Muscle layer of colon (tissue), 2 donors: ENCODE measurements at regions not wholly inside any gene's neighbourhood (a gene's known extent, or its start where the extent isn't known, plus 50 kb on each side); places are given as distances from the start of the nearest gene placed in this dataset.

Source experiments
- H3K27ac ChIP-seq: one replicate; pipeline ENCODE4 v1.7.0; 2013; ENCODE audit warnings: low read depth, mild to moderate bottlenecking, low read length, moderate library complexity
- H3K27me3 ChIP-seq, 2 donors: one replicate each; pipeline ENCODE4 v1.7.0; 2013; ENCODE audit warnings: low read length in 2 of 2, mild to moderate bottlenecking in 2 of 2; ENCODE audit not compliant: insufficient read depth in 2 of 2, control insufficient read depth in 1 of 2
- H3K36me3 ChIP-seq: one replicate; pipeline ENCODE4 v1.7.0; 2013; ENCODE audit warnings: mild to moderate bottlenecking, low read length; ENCODE audit not compliant: insufficient read depth
- H3K4me1 ChIP-seq: one replicate; pipeline ENCODE4 v1.7.0; 2013; ENCODE audit warnings: mild to moderate bottlenecking, low read length; ENCODE audit not compliant: insufficient read depth
- H3K4me3 ChIP-seq, 2 donors: one replicate each; pipeline ENCODE4 v1.7.0; 2013; ENCODE audit warnings: low read length in 2 of 2, low read depth in 1 of 2, mild to moderate bottlenecking in 1 of 2, moderate library complexity in 1 of 2
- H3K9ac ChIP-seq: one replicate; pipeline ENCODE4 v1.7.0; 2013; ENCODE audit warnings: low read length
- H3K9me3 ChIP-seq: one replicate; pipeline ENCODE4 v1.7.0; 2013; ENCODE audit warnings: mild to moderate bottlenecking, low read length
- donor health status: abdominal sarcoma.
- donor health status: Adenocarcinoma of cecum.

DNA sequence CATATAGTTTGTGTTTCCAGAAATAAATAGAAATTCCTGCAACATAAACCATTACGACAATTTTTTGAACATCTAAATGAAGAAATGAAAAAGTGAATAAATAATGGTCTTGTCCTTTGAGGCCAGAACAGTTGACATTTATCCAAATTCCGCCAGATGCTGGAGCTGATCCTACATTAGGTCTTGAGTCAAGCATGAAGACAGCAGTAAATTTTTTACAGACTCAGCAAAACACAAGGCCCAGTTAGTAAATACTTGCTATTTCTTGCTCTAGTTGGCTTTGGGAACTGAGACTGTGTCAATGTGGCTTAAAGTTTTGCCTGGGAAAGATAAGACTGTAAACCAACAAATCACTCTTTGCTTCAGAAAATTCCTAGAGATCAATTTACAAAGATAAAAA lies 540.1 kb upstream of the RGS18 start:
- Histone ChIP-seq H3K9me3 (no peaks in the 10 kb centered on the region), H3K4me1 (no peaks in the 10 kb centered on the region), H3K9ac (no peak overlapping the region), H3K27ac (no peak overlapping the region), H3K4me3 (no peak overlapping the region), H3K27me3 (no peaks in the 10 kb centered on the region), H3K36me3 (no peaks in the 10 kb centered on the region)

DNA sequence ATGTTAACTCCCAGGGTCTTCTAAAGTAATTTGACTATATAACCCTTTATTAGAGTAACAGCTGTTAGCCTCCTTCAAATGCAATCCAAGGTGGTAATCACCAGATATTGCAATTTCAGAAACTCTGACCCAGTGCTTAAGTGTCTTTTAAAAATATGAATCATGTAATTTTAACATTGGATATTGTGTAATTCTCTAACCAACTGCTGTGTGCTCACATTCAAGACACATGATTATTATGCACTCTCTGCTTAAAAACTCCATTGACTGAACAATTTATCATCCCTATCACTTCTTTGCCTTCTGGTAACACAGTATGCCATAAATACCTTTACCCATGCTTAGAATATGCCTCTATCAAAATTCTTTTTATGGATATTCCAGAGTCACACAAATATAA lies 537.4 kb upstream of the RGS18 start:
- H3K27ac ChIP-seq, result no peak overlapping the region

DNA sequence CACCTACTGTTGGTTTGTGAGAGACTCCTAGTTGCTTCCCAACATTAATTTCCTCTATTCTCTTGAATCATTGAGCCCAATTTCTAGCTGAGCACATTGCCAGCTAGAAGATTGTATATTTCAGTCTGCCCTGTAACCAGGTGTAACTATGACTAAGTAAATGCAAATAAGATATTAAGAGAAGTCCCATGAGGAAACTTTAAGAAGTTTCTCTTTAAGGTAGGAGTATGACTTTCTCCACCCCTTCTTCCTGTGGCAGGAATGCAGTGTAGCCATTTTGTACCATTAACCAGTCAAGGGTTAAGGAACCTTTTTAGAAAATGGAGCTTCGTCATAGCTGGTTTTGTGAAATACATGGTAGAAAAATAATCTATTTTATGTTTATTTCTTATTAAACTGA lies 534.2 kb upstream of the RGS18 start:
- no peak overlapping the region for H3K4me3 ChIP-seq
- H3K9ac ChIP-seq, result no peak overlapping the region
- no peaks in the 10 kb centered on the region for H3K27me3 ChIP-seq

More for the DNA sequence above, 537.4 kb upstream of the RGS18 start:
- no peak overlapping the region for H3K9ac ChIP-seq
- no peaks in the 10 kb centered on the region for H3K9me3 ChIP-seq
- no peak overlapping the region for H3K4me3 ChIP-seq
- H3K27me3 ChIP-seq, result no peaks in the 10 kb centered on the region
- no peaks in the 10 kb centered on the region for H3K36me3 ChIP-seq
- H3K4me1 ChIP-seq, result no peaks in the 10 kb centered on the region

DNA sequence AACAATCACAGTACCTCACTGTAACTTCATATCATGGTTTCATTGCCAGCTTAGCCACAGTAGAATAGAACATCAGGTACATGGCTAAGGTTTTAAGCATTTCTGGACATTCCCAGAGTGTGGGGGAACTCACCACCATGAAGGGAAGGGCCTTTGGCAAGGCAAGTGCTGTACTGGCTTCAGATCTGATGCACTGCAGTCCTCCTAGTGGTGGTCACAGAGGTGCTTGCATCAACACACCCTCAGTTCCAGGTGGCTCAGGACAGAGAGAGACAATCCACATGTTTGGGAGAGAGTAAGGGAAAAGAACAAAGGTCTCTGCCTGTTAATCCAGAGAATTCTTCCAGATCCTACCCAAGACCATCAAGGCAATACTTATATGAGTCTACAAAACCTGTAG lies 528.4 kb upstream of the RGS18 start:
- no peak overlapping the region for H3K9ac ChIP-seq
- no peaks in the 10 kb centered on the region for H3K4me1 ChIP-seq
- H3K4me3 ChIP-seq, result no peak overlapping the region
- no peaks in the 10 kb centered on the region for H3K9me3 ChIP-seq
- H3K27me3 ChIP-seq, result no peaks in the 10 kb centered on the region
- no peaks in the 10 kb centered on the region for H3K36me3 ChIP-seq
- H3K27ac ChIP-seq, result no peak overlapping the region

More for the DNA sequence above, 534.2 kb upstream of the RGS18 start:
- Histone ChIP-seq H3K27ac (no peak overlapping the region), H3K36me3 (no peaks in the 10 kb centered on the region), H3K9me3 (no peaks in the 10 kb centered on the region), H3K4me1 (no peaks in the 10 kb centered on the region)

DNA sequence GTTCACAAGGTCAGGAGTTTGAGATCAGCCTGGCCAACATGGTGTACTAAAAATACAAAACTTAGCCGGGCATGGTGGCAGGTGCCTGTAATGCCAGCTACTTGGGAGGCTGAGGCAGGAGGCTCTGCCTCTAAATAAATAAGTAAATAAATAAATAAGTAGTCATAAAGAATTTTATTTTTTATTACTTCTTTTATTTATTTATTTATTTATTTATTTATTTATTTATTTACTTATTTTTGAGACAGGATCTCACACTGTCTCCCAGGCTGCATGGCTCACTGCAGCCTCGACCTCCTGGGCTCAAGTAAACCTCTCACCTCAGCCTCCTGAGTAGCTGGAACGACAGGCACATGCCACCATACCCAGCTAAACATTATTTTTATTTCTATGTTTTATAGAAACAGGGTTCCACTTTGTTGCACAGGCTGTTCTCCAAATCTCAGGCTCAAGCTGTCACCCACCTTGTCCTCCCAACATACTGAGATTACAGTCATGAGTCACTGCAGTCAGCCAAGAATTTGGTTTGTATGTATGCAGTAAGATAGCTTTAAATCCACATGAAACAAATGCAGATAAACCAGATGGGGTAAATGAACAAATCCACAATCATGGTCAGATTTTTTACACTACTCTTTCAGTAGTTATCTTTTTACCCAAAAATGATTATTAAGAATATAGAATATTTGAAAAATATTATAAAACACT lies 523.3 kb upstream of the RGS18 start:
- no peak overlapping the region for H3K4me3 ChIP-seq
- no peak overlapping the region for H3K9ac ChIP-seq

DNA sequence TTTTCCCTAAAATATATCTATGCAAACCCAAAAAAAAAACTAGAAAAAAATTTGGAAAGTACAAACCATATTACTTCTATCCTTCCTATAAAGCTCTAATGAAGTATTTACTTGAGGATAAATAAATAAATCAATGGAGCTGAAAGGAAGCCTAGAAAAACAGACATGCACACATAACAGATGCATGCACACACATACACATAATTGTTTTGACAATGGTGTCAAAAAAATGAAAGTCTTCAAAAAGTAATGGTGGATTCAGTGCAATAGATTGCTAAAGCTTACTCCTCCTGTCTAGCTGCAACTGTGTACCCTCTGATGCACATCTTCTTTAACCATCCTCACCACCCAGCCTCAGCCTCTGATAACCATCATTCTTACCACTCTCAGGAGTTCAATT lies 521.9 kb upstream of the RGS18 start:
- no peaks in the 10 kb centered on the region for H3K27me3 ChIP-seq

More for the DNA sequence above, 523.3 kb upstream of the RGS18 start:
- Histone ChIP-seq H3K9me3 (no peaks in the 10 kb centered on the region), H3K4me1 (no peaks in the 10 kb centered on the region), H3K27ac (no peak overlapping the region), H3K27me3 (no peaks in the 10 kb centered on the region), H3K36me3 (no peaks in the 10 kb centered on the region)

DNA sequence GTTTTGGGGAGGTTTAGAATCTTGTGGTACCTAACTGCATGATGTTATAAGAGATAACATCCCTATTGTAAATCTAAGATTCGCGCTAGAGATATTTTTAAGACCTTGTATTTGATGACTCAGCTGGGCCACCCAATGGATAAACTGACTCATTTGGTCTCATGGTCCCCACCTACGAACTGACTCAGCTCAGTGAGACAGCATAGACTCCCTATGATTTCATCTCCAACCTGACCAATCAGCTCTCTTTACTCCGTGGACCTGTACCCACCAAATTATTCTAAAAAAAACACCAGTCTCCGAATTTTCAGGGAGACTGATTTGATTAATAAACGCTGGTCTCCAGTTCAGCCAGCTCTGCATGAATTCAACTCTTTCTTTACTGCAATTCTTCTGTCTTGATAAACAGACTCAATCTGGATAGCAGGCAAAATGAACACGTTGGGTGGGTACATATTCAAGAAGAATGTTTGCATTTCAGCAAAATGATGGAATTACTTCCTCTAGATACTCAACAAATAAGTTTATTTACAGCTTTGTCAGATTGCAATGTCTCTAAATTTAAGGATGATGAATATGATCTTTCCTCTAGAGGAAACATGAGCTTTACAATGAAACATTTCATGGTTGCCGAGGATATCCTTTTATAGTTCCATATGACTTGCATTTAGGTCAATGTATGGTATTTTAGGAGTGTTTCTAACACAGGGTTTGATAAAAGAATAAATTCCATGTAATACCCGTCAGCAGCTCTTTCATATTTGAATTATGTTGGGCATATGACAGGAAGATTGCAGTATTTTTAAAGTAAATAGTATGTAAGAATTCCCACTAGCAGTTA lies 516.6 kb upstream of the RGS18 start:
- Histone ChIP-seq H3K27me3 (no peaks in the 10 kb centered on the region), H3K9me3 (no peaks in the 10 kb centered on the region), H3K27ac (no peak overlapping the region), H3K36me3 (no peaks in the 10 kb centered on the region), H3K4me1 (no peaks in the 10 kb centered on the region), H3K9ac (no peak overlapping the region), H3K4me3 (no peak overlapping the region)

More for the DNA sequence above, 521.9 kb upstream of the RGS18 start:
- Histone ChIP-seq H3K9me3 (no peaks in the 10 kb centered on the region), H3K9ac (no peak overlapping the region), H3K4me1 (no peaks in the 10 kb centered on the region), H3K36me3 (no peaks in the 10 kb centered on the region), H3K4me3 (no peak overlapping the region), H3K27ac (no peak overlapping the region)

DNA sequence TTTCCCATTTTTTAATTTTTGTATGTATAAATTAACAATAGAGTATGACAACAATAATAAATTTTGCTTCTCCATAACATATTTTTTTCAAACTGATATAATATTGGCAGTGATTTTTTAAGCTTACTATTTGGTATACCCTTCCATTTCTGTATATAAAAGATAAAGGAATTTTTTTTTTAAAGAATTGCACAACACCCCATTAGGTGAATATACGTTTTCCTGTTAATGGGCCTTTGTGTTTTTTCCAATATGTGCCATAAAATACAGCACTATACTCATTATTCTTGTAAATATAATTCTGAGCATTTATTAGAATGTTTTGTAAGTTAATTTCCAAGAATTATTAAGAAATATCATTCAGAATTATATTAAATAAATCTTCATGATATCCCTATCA lies 515.2 kb upstream of the RGS18 start:
- Histone ChIP-seq H3K9ac (no peak overlapping the region), H3K4me1 (no peaks in the 10 kb centered on the region), H3K27me3 (no peaks in the 10 kb centered on the region)

DNA sequence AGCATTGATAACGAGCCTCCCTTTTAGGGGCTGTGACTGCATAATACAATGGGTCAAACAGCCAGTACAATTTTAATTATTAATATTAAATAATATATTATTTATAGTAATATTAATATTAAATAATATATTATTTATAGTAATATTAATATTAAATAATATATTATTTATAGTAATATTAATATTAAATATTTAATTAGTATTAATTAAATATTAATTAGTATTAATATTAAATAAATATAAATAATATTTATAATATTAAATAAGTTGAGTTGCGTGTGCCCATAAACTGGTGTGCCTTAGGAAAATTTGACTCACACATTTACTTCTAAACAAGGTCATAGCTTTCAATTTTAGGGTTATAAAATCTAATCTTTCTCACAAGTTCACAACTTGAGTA lies 509.3 kb upstream of the RGS18 start:
- no peaks in the 10 kb centered on the region for H3K9me3 ChIP-seq
- H3K9ac ChIP-seq, result no peak overlapping the region
- H3K27ac ChIP-seq, result no peak overlapping the region
- no peaks in the 10 kb centered on the region for H3K4me1 ChIP-seq
- H3K4me3 ChIP-seq, result no peak overlapping the region
- H3K36me3 ChIP-seq, result no peaks in the 10 kb centered on the region
- H3K27me3 ChIP-seq, result no peaks in the 10 kb centered on the region

More for the DNA sequence above, 515.2 kb upstream of the RGS18 start:
- H3K36me3 ChIP-seq, result no peaks in the 10 kb centered on the region
- H3K9me3 ChIP-seq, result no peaks in the 10 kb centered on the region
- H3K4me3 ChIP-seq, result no peak overlapping the region
- no peak overlapping the region for H3K27ac ChIP-seq

DNA sequence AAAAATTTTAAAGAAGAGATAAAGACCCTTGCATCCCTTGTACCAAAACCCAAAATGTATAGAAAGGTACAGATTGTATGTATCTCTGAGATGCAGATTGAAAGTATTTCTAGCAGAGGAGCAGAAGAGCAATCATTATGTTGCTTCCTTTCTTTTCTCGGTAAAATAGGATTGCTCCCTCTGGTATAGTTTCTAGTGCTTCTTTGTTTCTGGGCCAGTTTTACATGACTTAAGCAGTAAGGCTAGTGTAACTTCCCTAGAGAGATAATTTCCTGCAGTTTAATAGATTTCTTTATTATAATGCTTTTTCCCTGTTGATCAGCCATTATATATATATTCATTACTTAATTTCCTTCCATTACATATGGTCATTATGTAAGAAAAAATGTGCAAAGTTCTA lies 496.2 kb upstream of the RGS18 start:
- H3K27me3 ChIP-seq, result no peaks in the 10 kb centered on the region
- H3K27ac ChIP-seq, result no peak overlapping the region
- H3K9me3 ChIP-seq, result no peaks in the 10 kb centered on the region
- H3K36me3 ChIP-seq, result no peaks in the 10 kb centered on the region
- H3K4me3 ChIP-seq, result no peak overlapping the region
- H3K4me1 ChIP-seq, result no peaks in the 10 kb centered on the region
- H3K9ac ChIP-seq, result no peak overlapping the region

DNA sequence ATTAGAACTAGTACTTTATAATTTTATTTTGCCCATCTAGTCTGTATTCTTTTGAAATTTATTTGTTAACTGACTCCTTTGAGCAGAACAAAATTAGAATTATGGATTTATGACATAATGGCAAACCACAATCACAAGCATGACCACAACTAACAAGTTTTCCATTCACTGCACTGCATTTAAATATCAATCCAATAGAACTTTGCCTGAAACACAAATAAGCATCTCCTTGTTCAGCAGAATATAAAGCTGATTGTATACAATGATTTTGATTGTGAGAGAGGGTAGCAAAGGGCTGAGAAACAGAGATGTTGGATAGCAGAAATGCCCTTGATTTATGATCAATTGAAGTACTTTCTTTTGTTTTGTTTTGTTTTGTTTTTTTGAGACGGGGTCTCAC lies 495.5 kb upstream of the RGS18 start:
- no peaks in the 10 kb centered on the region for H3K4me1 ChIP-seq

More for the DNA sequence above, 495.5 kb upstream of the RGS18 start:
- no peaks in the 10 kb centered on the region for H3K9me3 ChIP-seq
- H3K4me3 ChIP-seq, result no peak overlapping the region
- no peaks in the 10 kb centered on the region for H3K36me3 ChIP-seq
- H3K27ac ChIP-seq, result no peak overlapping the region
- H3K9ac ChIP-seq, result no peak overlapping the region
- H3K27me3 ChIP-seq, result no peaks in the 10 kb centered on the region
